OCI-LY1 (cell line): ENCODE measurements at regions not wholly inside any gene's neighbourhood (a gene's known extent, or its start where the extent isn't known, plus 50 kb on each side); places are given as distances from the start of the nearest gene placed in this dataset.

Experiments
- H2AFZ ChIP-seq: fragments of 200-600 bp; sonication (generic), shearing (Covaris generic); 2 replicates; pipeline ENCODE4 v1.6.0; 2014; ENCODE audit warnings: antibody characterized with exemption, mild to moderate bottlenecking, low read length
- H3F3A ChIP-seq: fragments of 200-600 bp; sonication (generic), shearing (Covaris generic); 2 replicates; pipeline ENCODE4 v1.6.0; 2014; ENCODE audit warnings: mild to moderate bottlenecking, antibody characterized with exemption, low read length, moderate library complexity; ENCODE audit not compliant: insufficient read depth
- H3K27ac ChIP-seq: fragments of 200-600 bp; sonication (generic); 2 replicates; pipeline ENCODE4 v1.5.1; 2014; ENCODE audit warnings: low read length, mixed run types, mild to moderate bottlenecking, low read depth; ENCODE audit not compliant: poor library complexity, severe bottlenecking
- H3K27me3 ChIP-seq: fragments of 200-600 bp; sonication (generic); 2 replicates; pipeline ENCODE4 v1.6.0; 2014; ENCODE audit warnings: antibody characterized with exemption, mild to moderate bottlenecking, low read length, moderate library complexity; ENCODE audit not compliant: insufficient read depth
- H3K36me3 ChIP-seq: fragments of 200-600 bp; sonication (generic); 2 replicates; pipeline ENCODE4 v1.6.1; 2014; ENCODE audit warnings: mild to moderate bottlenecking, antibody characterized with exemption, low read length, moderate library complexity, mixed read lengths; ENCODE audit not compliant: insufficient read depth
- H3K4me1 ChIP-seq: fragments of 200-600 bp; sonication (generic); 2 replicates; pipeline ENCODE4 v1.5.1; 2014; ENCODE audit warnings: mild to moderate bottlenecking, low read length, moderate library complexity; ENCODE audit not compliant: insufficient read depth, severe bottlenecking
- H3K4me2 ChIP-seq: fragments of 200-600 bp; sonication (generic), shearing (Covaris generic); 2 replicates; pipeline ENCODE4 v1.6.1; 2014; ENCODE audit warnings: low read length
- H3K4me3 ChIP-seq: fragments of 200-600 bp; sonication (generic); 2 replicates; pipeline ENCODE4 v1.5.1; 2014; ENCODE audit warnings: low read length, low read depth, mild to moderate bottlenecking, mixed read lengths; ENCODE audit not compliant: poor library complexity, severe bottlenecking
- H3K79me2 ChIP-seq: fragments of 200-600 bp; shearing (Covaris generic); 2 replicates; pipeline ENCODE4 v1.6.1; 2016; ENCODE audit warnings: mixed run types, low read length, mixed read lengths; ENCODE audit not compliant: insufficient read depth
- H3K9ac ChIP-seq: fragments of 200-600 bp; sonication (generic), shearing (Covaris generic); 2 replicates; pipeline ENCODE4 v1.6.1; 2014; ENCODE audit warnings: mild to moderate bottlenecking, low read length, mixed read lengths
- H3K9me2 ChIP-seq: fragments of 200-600 bp; sonication (generic), shearing (Covaris generic); 2 replicates; pipeline ENCODE4 v1.6.1; 2014; ENCODE audit warnings: low read depth, mild to moderate bottlenecking, low read length, mixed read lengths
- H3K9me3 ChIP-seq: fragments of 200-600 bp; shearing (Covaris generic); 2 replicates; pipeline ENCODE4 v1.6.1; 2014; ENCODE audit warnings: low read length, mixed read lengths
- H4K20me1 ChIP-seq: fragments of 200-600 bp; sonication (generic), shearing (Covaris generic); 2 replicates; pipeline ENCODE4 v1.6.0; 2016; ENCODE audit warnings: mild to moderate bottlenecking, low read length; ENCODE audit not compliant: insufficient read depth
- CTCF ChIP-seq: fragments of 200-600 bp; sonication (generic), shearing (Covaris generic); IDR thresholded peaks from 2 replicates; pipeline ENCODE4 v1.5.1; 2017; ENCODE audit warnings: mild to moderate bottlenecking, antibody characterized with exemption, low read length, moderate library complexity, mixed read lengths
- EZH2 ChIP-seq: fragments of 200-600 bp; sonication (generic), shearing (Covaris generic); IDR thresholded peaks from 2 replicates; pipeline ENCODE4 v1.8.0; 2017; ENCODE audit warnings: borderline replicate concordance, mixed run types, mild to moderate bottlenecking, antibody characterized with exemption, low read length, moderate library complexity, mixed read lengths

GRCh38 chr6:10051283-10051682 is 363.6 kb downstream of the TFAP2A start:
- Histone ChIP-seq H3K27me3 (no peaks in the 10 kb centered on the region), H3K36me3 (no peaks in the 10 kb centered on the region), H3K4me2 (no peak overlapping the region), H4K20me1 (no peaks in the 10 kb centered on the region), H3F3A (no peaks in the 10 kb centered on the region), H3K79me2 (no peaks in the 10 kb centered on the region), H3K4me1 (no peaks in the 10 kb centered on the region), H3K9me3 (no peaks in the 10 kb centered on the region), H3K9me2 (no peaks in the 10 kb centered on the region), H2AFZ (no peak overlapping the region), H3K27ac (no peak overlapping the region), H3K4me3 (no peak overlapping the region), H3K9ac (no peak overlapping the region)
- TF ChIP-seq CTCF (no peak), EZH2 (no peak)

- TF ChIP-seq CTCF = no peak
- no peak for TF ChIP-seq EZH2
- Histone ChIP-seq H3K4me2 (no peak overlapping the region), H3K4me3 (no peak overlapping the region)
Measured at GRCh38 chr6:10048370-10049297, 366.2 kb downstream of the TFAP2A start.

DNA sequence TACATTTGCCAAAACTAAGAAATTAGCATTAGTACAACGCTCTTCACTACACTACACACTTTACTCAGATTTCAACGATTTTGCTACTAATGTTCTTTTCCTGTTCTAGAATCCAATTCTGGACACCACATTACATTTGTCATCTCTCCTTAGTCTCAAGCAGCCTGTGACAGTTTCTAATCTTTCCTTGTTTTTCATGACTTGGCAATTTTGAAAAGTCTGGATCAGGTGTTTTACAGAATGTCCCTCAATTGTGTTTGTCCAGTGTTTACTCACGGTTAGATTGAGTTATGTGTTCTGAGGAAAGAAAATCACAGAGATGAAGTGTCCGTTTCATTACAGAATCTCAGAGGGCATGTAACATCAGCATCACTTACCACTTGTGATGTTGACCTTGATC is 372.6 kb downstream of the TFAP2A start:
- Histone ChIP-seq H4K20me1 (no peaks in the 10 kb centered on the region), H3K27ac (no peak overlapping the region), H3F3A (no peaks in the 10 kb centered on the region), H3K4me3 (no peak overlapping the region), H3K9ac (no peak overlapping the region), H3K36me3 (no peaks in the 10 kb centered on the region), H2AFZ (no peak overlapping the region), H3K9me3 (no peaks in the 10 kb centered on the region), H3K79me2 (no peaks in the 10 kb centered on the region), H3K4me1 (no peaks in the 10 kb centered on the region), H3K4me2 (no peak overlapping the region), H3K27me3 (no peaks in the 10 kb centered on the region), H3K9me2 (no peaks in the 10 kb centered on the region)
- TF ChIP-seq EZH2 (no peak), CTCF (no peak)

More at GRCh38 chr6:10048370-10049297, 366.2 kb downstream of the TFAP2A start:
- no peaks in the 10 kb centered on the region for H3K9me2 ChIP-seq
- H3K9ac ChIP-seq = no peak overlapping the region
- no peaks in the 10 kb centered on the region for H3F3A ChIP-seq
- no peaks in the 10 kb centered on the region for H3K4me1 ChIP-seq
- H3K27me3 ChIP-seq = no peaks in the 10 kb centered on the region
- H2AFZ ChIP-seq = no peak overlapping the region
- no peaks in the 10 kb centered on the region for H3K9me3 ChIP-seq
- H3K27ac ChIP-seq = no peak overlapping the region
- H3K36me3 ChIP-seq = no peaks in the 10 kb centered on the region
- no peaks in the 10 kb centered on the region for H4K20me1 ChIP-seq
- H3K79me2 ChIP-seq = no peaks in the 10 kb centered on the region
